Mesothelial cell of epicardium (in vitro differentiated cells): ENCODE measurements at regions not wholly inside any gene's neighbourhood (a gene's known extent, or its start where the extent isn't known, plus 50 kb on each side); places are given as distances from the start of the nearest gene placed in this dataset.

Experiments
- DNase-seq, 2 experiments: peaks; one replicate each; pipeline ENCODE4 v3.0.0; 2021; ENCODE audit warnings: low spot score in 2 of 2; ENCODE audit not compliant: unreplicated experiment in 2 of 2
- H3K27ac Mint-ChIP-seq: 2 replicates; pipeline ENCODE4 v1.8.0; 2021; ENCODE audit warnings: mixed read lengths
- H3K27me3 Mint-ChIP-seq: 2 replicates; pipeline ENCODE4 v1.8.0; 2021; ENCODE audit warnings: low read depth, mixed read lengths
- H3K36me3 Mint-ChIP-seq: 2 replicates; pipeline ENCODE4 v1.8.0; 2021; ENCODE audit warnings: mixed read lengths
- H3K4me1 Mint-ChIP-seq: 2 replicates; pipeline ENCODE4 v1.8.0; 2021; ENCODE audit warnings: mixed read lengths
- H3K4me3 Mint-ChIP-seq: 2 replicates; pipeline ENCODE4 v1.8.0; 2021; ENCODE audit warnings: mild to moderate bottlenecking, moderate library complexity, mixed read lengths
- H3K9me3 Mint-ChIP-seq: 2 replicates; pipeline ENCODE4 v1.8.0; 2021; ENCODE audit warnings: mixed read lengths
- TF ChIP-seq, protein P1 (sequence below): fragments of 200-600 bp; sonication (generic); IDR thresholded peaks from one replicate; pipeline ENCODE4 v1.5.0; 2021; ENCODE audit warnings: antibody characterized with exemption; ENCODE audit not compliant: unreplicated experiment

DNA sequence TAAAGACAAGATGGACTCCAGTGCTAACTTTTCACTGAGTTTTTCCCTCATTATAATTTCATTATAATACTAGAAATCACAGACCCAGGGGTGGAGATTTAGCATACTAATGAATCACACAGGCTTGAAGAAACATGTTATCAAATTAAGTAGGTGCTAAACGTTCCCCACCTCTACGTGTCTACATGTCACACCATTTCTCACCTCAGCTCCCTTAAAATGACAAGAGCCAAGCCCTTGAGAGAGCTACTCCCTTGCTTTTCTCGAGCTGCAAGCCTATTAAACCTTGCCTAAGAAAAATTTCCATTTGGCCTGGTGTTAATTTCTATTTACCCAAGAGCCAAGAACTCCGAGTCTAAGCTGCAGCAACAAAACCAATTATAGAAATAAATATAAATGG is 396.3 kb upstream of the NEGR1 start:
- no peak for DNase-seq
- H3K9me3 Mint-ChIP-seq: no peaks in the 10 kb centered on the region
- no peaks in the 10 kb centered on the region for H3K36me3 Mint-ChIP-seq

DNA sequence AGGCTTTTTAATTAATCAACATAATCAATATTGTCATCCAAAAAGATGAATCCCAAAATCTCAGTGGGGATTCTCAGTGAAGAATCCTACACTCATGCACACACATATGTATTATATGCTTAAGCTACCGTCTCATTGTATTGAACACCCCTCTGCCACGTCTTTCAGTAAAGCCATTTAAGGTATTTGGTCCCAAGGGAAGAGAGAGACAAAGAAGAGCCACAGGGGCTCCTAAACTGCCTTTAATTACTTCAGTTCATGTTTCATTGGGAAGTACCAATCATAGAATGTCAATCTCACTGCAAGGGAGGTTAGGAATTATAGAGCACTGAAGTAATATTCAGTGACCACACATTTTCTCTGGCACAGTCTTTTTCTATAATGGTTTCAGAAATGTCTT is 388.6 kb upstream of the NEGR1 start:
- no peak overlapping the region for H3K27ac Mint-ChIP-seq
- H3K4me1 Mint-ChIP-seq: no peaks in the 10 kb centered on the region
- H3K9me3 Mint-ChIP-seq: no peaks in the 10 kb centered on the region
- H3K27me3 Mint-ChIP-seq: no peaks in the 10 kb centered on the region
- DNase-seq: no peak
- no peak overlapping the region for H3K4me3 Mint-ChIP-seq
- H3K36me3 Mint-ChIP-seq: no peaks in the 10 kb centered on the region
- TF ChIP-seq, protein P1, sequence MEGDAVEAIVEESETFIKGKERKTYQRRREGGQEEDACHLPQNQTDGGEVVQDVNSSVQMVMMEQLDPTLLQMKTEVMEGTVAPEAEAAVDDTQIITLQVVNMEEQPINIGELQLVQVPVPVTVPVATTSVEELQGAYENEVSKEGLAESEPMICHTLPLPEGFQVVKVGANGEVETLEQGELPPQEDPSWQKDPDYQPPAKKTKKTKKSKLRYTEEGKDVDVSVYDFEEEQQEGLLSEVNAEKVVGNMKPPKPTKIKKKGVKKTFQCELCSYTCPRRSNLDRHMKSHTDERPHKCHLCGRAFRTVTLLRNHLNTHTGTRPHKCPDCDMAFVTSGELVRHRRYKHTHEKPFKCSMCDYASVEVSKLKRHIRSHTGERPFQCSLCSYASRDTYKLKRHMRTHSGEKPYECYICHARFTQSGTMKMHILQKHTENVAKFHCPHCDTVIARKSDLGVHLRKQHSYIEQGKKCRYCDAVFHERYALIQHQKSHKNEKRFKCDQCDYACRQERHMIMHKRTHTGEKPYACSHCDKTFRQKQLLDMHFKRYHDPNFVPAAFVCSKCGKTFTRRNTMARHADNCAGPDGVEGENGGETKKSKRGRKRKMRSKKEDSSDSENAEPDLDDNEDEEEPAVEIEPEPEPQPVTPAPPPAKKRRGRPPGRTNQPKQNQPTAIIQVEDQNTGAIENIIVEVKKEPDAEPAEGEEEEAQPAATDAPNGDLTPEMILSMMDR: no peak

More for the DNA sequence above, 396.3 kb upstream of the NEGR1 start:
- Mint-ChIP-seq H3K4me3 (no peak overlapping the region), H3K27ac (no peak overlapping the region), H3K4me1 (no peaks in the 10 kb centered on the region), H3K27me3 (no peaks in the 10 kb centered on the region)
- TF ChIP-seq, protein P1: no peak

DNA sequence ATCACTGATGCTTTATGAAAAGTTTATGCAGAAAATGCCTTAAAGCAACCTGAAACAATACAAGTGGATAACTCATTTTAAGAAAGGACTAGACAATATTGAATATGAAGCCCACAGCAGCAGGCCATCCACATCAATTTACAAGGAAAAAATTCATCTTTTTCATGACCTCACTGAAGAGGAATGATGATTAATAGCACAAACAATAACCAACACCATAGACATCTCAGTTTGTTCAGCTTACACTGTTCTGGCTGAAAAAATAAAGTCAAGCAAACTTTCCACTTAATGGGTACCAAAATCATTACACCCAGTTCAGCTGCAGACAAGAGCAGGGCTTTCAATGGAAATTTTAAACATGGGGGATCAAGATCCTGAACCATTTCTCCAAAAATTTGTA is 380.6 kb upstream of the NEGR1 start:
- Mint-ChIP-seq H3K4me1 (no peaks in the 10 kb centered on the region), H3K27ac (no peak overlapping the region), H3K27me3 (no peaks in the 10 kb centered on the region), H3K4me3 (no peak overlapping the region), H3K9me3 (no peaks in the 10 kb centered on the region), H3K36me3 (no peaks in the 10 kb centered on the region)
- DNase-seq: no peak
- TF ChIP-seq, protein P1: no peak

DNA sequence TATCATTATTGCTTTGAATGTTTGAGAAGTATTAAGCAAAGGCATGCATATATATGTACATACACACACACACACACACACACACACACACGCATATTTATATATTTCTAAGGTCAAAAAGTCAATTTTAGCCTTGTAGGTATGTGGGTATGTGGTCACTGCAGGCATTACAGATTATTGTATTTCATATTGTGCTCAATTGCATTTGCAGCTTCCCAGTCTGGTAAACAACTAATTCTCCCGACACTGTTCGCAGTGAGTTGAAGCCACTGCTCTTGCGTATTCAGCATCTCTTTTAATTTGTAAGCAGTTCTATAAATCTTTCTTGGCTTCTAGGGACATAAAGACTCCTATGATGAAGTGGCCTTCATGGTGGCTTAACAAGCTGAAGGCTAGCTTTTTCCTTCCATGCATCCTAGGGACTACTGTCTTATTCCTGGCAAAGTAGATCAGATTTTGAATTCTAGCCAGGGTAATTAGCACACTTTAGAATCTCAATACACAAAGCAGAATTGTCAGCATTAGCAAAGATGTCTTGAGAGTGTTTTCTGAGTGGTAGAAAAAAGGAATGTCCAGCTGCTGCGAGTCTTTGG is 368.6 kb upstream of the NEGR1 start:
- H3K4me1 Mint-ChIP-seq: no peaks in the 10 kb centered on the region
- no peak overlapping the region for H3K4me3 Mint-ChIP-seq
- no peaks in the 10 kb centered on the region for H3K9me3 Mint-ChIP-seq
- H3K27me3 Mint-ChIP-seq: peaks cover 1% of the 10 kb centered on the region
- DNase-seq: no peak
- no peak overlapping the region for H3K27ac Mint-ChIP-seq
- no peaks in the 10 kb centered on the region for H3K36me3 Mint-ChIP-seq
- TF ChIP-seq, protein P1: no peak

DNA sequence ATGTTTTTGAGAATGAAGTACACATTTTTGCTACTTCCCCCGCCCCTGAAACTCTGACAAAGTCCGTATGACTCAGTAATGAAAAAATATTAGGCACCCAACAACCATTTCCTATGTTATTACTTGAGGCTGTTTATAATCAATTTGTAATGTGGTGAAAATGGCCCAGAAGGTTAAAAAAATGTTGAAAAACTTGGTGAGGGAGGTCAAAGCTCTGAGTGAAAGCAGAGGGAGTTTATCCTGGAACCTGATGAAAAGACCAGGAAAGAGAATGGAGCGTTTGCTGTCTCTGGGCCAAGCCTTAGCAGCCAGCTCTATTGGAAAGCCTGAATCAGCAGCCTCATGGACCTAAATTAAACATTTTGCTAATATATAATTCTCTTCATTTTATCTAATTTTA is 367.7 kb upstream of the NEGR1 start:
- no peak overlapping the region for H3K27ac Mint-ChIP-seq

More for the DNA sequence above, 367.7 kb upstream of the NEGR1 start:
- no peaks in the 10 kb centered on the region for H3K4me1 Mint-ChIP-seq
- TF ChIP-seq, protein P1: no peak
- DNase-seq: no peak
- H3K4me3 Mint-ChIP-seq: no peak overlapping the region
- no peaks in the 10 kb centered on the region for H3K36me3 Mint-ChIP-seq
- peaks cover 1% of the 10 kb centered on the region for H3K27me3 Mint-ChIP-seq
- H3K9me3 Mint-ChIP-seq: no peaks in the 10 kb centered on the region
